Stimulated activated CD8-positive, alpha-beta memory T cell treated with anti-CD3 and anti-CD28 coated beads, Interleukin-7, amount 100 ng/mL, for 24 hours (primary cell): ENCODE measurements at regions not wholly inside any gene's neighbourhood (a gene's known extent, or its start where the extent isn't known, plus 50 kb on each side); places are given as distances from the start of the nearest gene placed in this dataset.
"Not testable (repeated sequence)": the region's sequence is repeated elsewhere in the genome, so short reads cannot be mapped to it uniquely, and the experiment has no call there.

ENCODE experiments used
- DNase-seq: peaks from one replicate; pipeline ENCODE4 v3.0.0-alpha.2; 2020; ENCODE audit warnings: low read depth

GRCh38 chr7:67475293-67475692, 478.7 kb downstream of the TYW1 start:
- DNase-seq: no peak

GRCh38 chr7:67478066-67478465, 481.4 kb downstream of the TYW1 start:
- DNase-seq: no peak

- DNase-seq: no peak
Measured at GRCh38 chr7:67484244-67484751, 487.7 kb downstream of the TYW1 start.

GRCh38 chr7:67486401-67486800, 489.8 kb downstream of the TYW1 start:
- no peak for DNase-seq

- no peak for DNase-seq
Measured at GRCh38 chr7:67487316-67487715, 490.7 kb downstream of the TYW1 start.

GRCh38 chr7:67489881-67490280, 493.2 kb downstream of the TYW1 start:
- DNase-seq: no peak

GRCh38 chr7:67493366-67493765, 496.7 kb downstream of the TYW1 start:
- no peak for DNase-seq

- DNase-seq: no peak
Measured at GRCh38 chr7:67496589-67496988, 500.0 kb downstream of the TYW1 start.

GRCh38 chr7:67497914-67498313, 501.3 kb downstream of the TYW1 start:
- not testable (repeated sequence) for DNase-seq

- no peak for DNase-seq
Measured at GRCh38 chr7:67502929-67503328, 506.3 kb downstream of the TYW1 start.

- DNase-seq: no peak
Measured at GRCh38 chr7:67505449-67505848, 508.8 kb downstream of the TYW1 start.

- no peak for DNase-seq
Measured at GRCh38 chr7:67512481-67512880, 515.8 kb downstream of the TYW1 start.

GRCh38 chr7:67518580-67518979, 521.9 kb downstream of the TYW1 start:
- no peak for DNase-seq

- no peak for DNase-seq
Measured at GRCh38 chr7:67519171-67519570, 522.5 kb downstream of the TYW1 start.

GRCh38 chr7:67522504-67522903, 525.9 kb downstream of the TYW1 start:
- DNase-seq: no peak

- no peak for DNase-seq
Measured at GRCh38 chr7:67523713-67524112, 527.1 kb downstream of the TYW1 start.

GRCh38 chr7:67525588-67525987, 529.0 kb downstream of the TYW1 start:
- DNase-seq: no peak

- DNase-seq: no peak
Measured at GRCh38 chr7:67535241-67535989, 538.8 kb downstream of the TYW1 start.

- DNase-seq: no peak
Measured at GRCh38 chr7:67542916-67543315, 546.3 kb downstream of the TYW1 start.

GRCh38 chr7:67547183-67547907, 550.7 kb downstream of the TYW1 start:
- no peak for DNase-seq

- no peak for DNase-seq
Measured at GRCh38 chr7:67549126-67549525, 552.5 kb downstream of the TYW1 start.

- no peak for DNase-seq
Measured at GRCh38 chr7:67550801-67551436, 554.3 kb downstream of the TYW1 start.

GRCh38 chr7:67552738-67553137, 556.1 kb downstream of the TYW1 start:
- DNase-seq: no peak
